ENCODE measurements at regions not wholly inside any gene's neighbourhood (a gene's known extent, or its start where the extent isn't known, plus 50 kb on each side); places are given as distances from the start of the nearest gene placed in this dataset.

GRCh38 chr14:31936115-31936514 is 141.0 kb upstream of the ARHGAP5 start:
- no peak for TF ChIP-seq CTCF (IDR thresholded peaks at IDR 0.05)

GRCh38 chr14:31937730-31938346 is 139.3 kb upstream of the ARHGAP5 start:
- no peak overlapping the region for H3K4me3 ChIP-seq (ENCODE audit: low read depth, low read length)
- no peak overlapping the region for H3K4me2 ChIP-seq (ENCODE audit: low read length)
- H3K27me3 ChIP-seq (ENCODE audit: control insufficient read depth, insufficient read depth, low read length) = no peaks in the 10 kb centered on the region
- TF ChIP-seq CTCF (IDR thresholded peaks at IDR 0.05) = no peak
- H3K27ac ChIP-seq = no peak overlapping the region
- H3K4me1 ChIP-seq = no peaks in the 10 kb centered on the region
- no peaks in the 10 kb centered on the region for H3K79me2 ChIP-seq
- no peaks in the 10 kb centered on the region for H3K9me3 ChIP-seq (ENCODE audit: control insufficient read depth, low read length)
- no peaks in the 10 kb centered on the region for H3K36me3 ChIP-seq (ENCODE audit: control insufficient read depth, insufficient read depth, low read length)
- H3K9ac ChIP-seq = no peak overlapping the region
- no peak overlapping the region for H2AFZ ChIP-seq

More at GRCh38 chr14:31936115-31936514, 141.0 kb upstream of the ARHGAP5 start:
- Histone ChIP-seq H3K27me3 (ENCODE audit: control insufficient read depth, insufficient read depth, low read length) (no peaks in the 10 kb centered on the region), H3K9ac (no peak overlapping the region), H3K36me3 (ENCODE audit: control insufficient read depth, insufficient read depth, low read length) (no peaks in the 10 kb centered on the region), H3K4me1 (no peaks in the 10 kb centered on the region), H3K4me2 (ENCODE audit: low read length) (no peak overlapping the region), H3K4me3 (ENCODE audit: low read depth, low read length) (no peak overlapping the region), H3K79me2 (no peaks in the 10 kb centered on the region), H3K9me3 (ENCODE audit: control insufficient read depth, low read length) (no peaks in the 10 kb centered on the region), H2AFZ (no peak overlapping the region), H3K27ac (no peak overlapping the region)

GRCh38 chr14:31939934-31940333 is 137.2 kb upstream of the ARHGAP5 start:
- no peak overlapping the region for H3K9ac ChIP-seq
- no peaks in the 10 kb centered on the region for H3K4me1 ChIP-seq
- no peak for TF ChIP-seq CTCF (IDR thresholded peaks at IDR 0.05)
- no peak overlapping the region for H2AFZ ChIP-seq
- H3K79me2 ChIP-seq = no peaks in the 10 kb centered on the region
- no peaks in the 10 kb centered on the region for H3K36me3 ChIP-seq (ENCODE audit: control insufficient read depth, insufficient read depth, low read length)
- H3K4me2 ChIP-seq (ENCODE audit: low read length) = no peak overlapping the region
- H3K4me3 ChIP-seq (ENCODE audit: low read depth, low read length) = no peak overlapping the region
- no peaks in the 10 kb centered on the region for H3K9me3 ChIP-seq (ENCODE audit: control insufficient read depth, low read length)
- H3K27ac ChIP-seq = no peak overlapping the region
- H3K27me3 ChIP-seq (ENCODE audit: control insufficient read depth, insufficient read depth, low read length) = no peaks in the 10 kb centered on the region

- TF ChIP-seq CTCF (IDR thresholded peaks at IDR 0.05) = no peak
- Histone ChIP-seq H3K27ac (no peak overlapping the region), H3K4me1 (no peaks in the 10 kb centered on the region), H2AFZ (no peak overlapping the region), H3K4me3 (ENCODE audit: low read depth, low read length) (no peak overlapping the region), H3K79me2 (no peaks in the 10 kb centered on the region), H3K36me3 (ENCODE audit: control insufficient read depth, insufficient read depth, low read length) (no peaks in the 10 kb centered on the region), H3K9me3 (ENCODE audit: control insufficient read depth, low read length) (no peaks in the 10 kb centered on the region), H3K27me3 (ENCODE audit: control insufficient read depth, insufficient read depth, low read length) (no peaks in the 10 kb centered on the region), H3K4me2 (ENCODE audit: low read length) (no peak overlapping the region), H3K9ac (no peak overlapping the region)
Observed at GRCh38 chr14:31941487-31941886, 135.6 kb upstream of the ARHGAP5 start.

- no peak for TF ChIP-seq CTCF (IDR thresholded peaks at IDR 0.05)
- H3K36me3 ChIP-seq (ENCODE audit: control insufficient read depth, insufficient read depth, low read length) = no peaks in the 10 kb centered on the region
- no peaks in the 10 kb centered on the region for H3K27me3 ChIP-seq (ENCODE audit: control insufficient read depth, insufficient read depth, low read length)
- no peaks in the 10 kb centered on the region for H3K4me1 ChIP-seq
- H3K4me3 ChIP-seq (ENCODE audit: low read depth, low read length) = no peak overlapping the region
- no peak overlapping the region for H3K4me2 ChIP-seq (ENCODE audit: low read length)
- H2AFZ ChIP-seq = no peak overlapping the region
- no peak overlapping the region for H3K9ac ChIP-seq
- no peaks in the 10 kb centered on the region for H3K9me3 ChIP-seq (ENCODE audit: control insufficient read depth, low read length)
- no peak overlapping the region for H3K27ac ChIP-seq
- H3K79me2 ChIP-seq = no peaks in the 10 kb centered on the region
Observed at GRCh38 chr14:31942166-31942841, 134.8 kb upstream of the ARHGAP5 start.

Data from parathyroid adenoma (tissue), 2 donors.